IMR-90 (cell line): ENCODE measurements at regions not wholly inside any gene's neighbourhood (a gene's known extent, or its start where the extent isn't known, plus 50 kb on each side); places are given as distances from the start of the nearest gene placed in this dataset.

Experiments
- ATAC-seq: fragments of 200-7000 bp; cut with Tn5 transposase; 2 replicates; pipeline ENCODE4 v1.9.1; 2020; ENCODE audit warnings: low read depth, mild to moderate bottlenecking, moderate library complexity
- BruUV-seq: library from RNA; stranded (reverse); fragments of 400-500 nt; replicated peaks from 2 replicates; lab custom pipeline; 2021; lab: Mats Ljungman, UMichigan
- CTCF ChIA-PET: fragments of 300-600 bp; formaldehyde crosslinking; extraction: SDS; loops from one replicate; lab custom pipeline; 2021; ENCODE audit warnings: antibody characterized with exemption; lab: Yijun Ruan, JAX
- POLR2A ChIA-PET: fragments of 300-600 bp; sonication (Branson Sonifier 250); formaldehyde crosslinking; loops from one replicate; lab custom pipeline; 2022; ENCODE audit warnings: antibody characterized with exemption; ENCODE audit not compliant: unreplicated experiment; lab: Charles Lee
- DNase-seq: peaks from one replicate; pipeline ENCODE4 v3.0.0; 2013
- H2AFZ ChIP-seq: replicated peaks from 2 replicates; pipeline ENCODE3; 2013; ENCODE audit warnings: low read length, mild to moderate bottlenecking; ENCODE audit not compliant: poor library complexity
- H2AK5ac ChIP-seq: 2 replicates; pipeline ENCODE4 v1.6.1; 2013; ENCODE audit warnings: low read depth, low read length, inconsistent platforms
- H2AK9ac ChIP-seq: replicated peaks from 2 replicates; pipeline ENCODE3; 2013; ENCODE audit warnings: mild to moderate bottlenecking, low read depth, low read length, moderate library complexity; ENCODE audit not compliant: poor library complexity
- H2BK120ac ChIP-seq: 2 replicates; pipeline ENCODE4 v1.6.1; 2013; ENCODE audit warnings: low read depth, low read length, inconsistent platforms
- H2BK15ac ChIP-seq: 3 replicates; pipeline ENCODE4 v1.6.1; 2013; ENCODE audit warnings: low read depth, low read length, inconsistent platforms
- H2BK20ac ChIP-seq: 2 replicates; pipeline ENCODE4 v1.6.1; 2013; ENCODE audit warnings: low read depth, mild to moderate bottlenecking, inconsistent platforms, low read length, moderate library complexity
- H2BK5ac ChIP-seq: 2 replicates; pipeline ENCODE4 v1.6.1; 2013; ENCODE audit warnings: mild to moderate bottlenecking, low read depth, low read length, inconsistent platforms; ENCODE audit not compliant: poor library complexity, severe bottlenecking
- H3K14ac ChIP-seq: replicated peaks from 2 replicates; pipeline ENCODE4 v1.6.1; 2013; ENCODE audit warnings: low read depth, low read length, inconsistent platforms
- H3K18ac ChIP-seq: 2 replicates; pipeline ENCODE4 v1.6.1; 2013; ENCODE audit warnings: low read depth, low read length, control low read depth
- H3K23ac ChIP-seq: 2 replicates; pipeline ENCODE4 v1.6.1; 2013; ENCODE audit warnings: low read depth, low read length, inconsistent platforms
- H3K27ac ChIP-seq: 2 replicates; pipeline ENCODE4 v1.5.1; 2013; ENCODE audit warnings: mild to moderate bottlenecking, control low read depth, low read length; ENCODE audit not compliant: insufficient read depth
- H3K27me3 ChIP-seq: 2 replicates; pipeline ENCODE4 v1.6.1; 2013; ENCODE audit warnings: low read length; ENCODE audit not compliant: control insufficient read depth, insufficient read depth
- H3K36me3 ChIP-seq: 2 replicates; pipeline ENCODE4 v1.6.1; 2013; ENCODE audit warnings: low read length, mixed read lengths; ENCODE audit not compliant: control insufficient read depth, insufficient read depth
- H3K4ac ChIP-seq: 2 replicates; pipeline ENCODE4 v1.6.1; 2013; ENCODE audit warnings: low read depth, low read length, inconsistent platforms
- H3K4me1 ChIP-seq: 2 replicates; pipeline ENCODE4 v1.6.1; 2013; ENCODE audit warnings: low read length, mixed read lengths; ENCODE audit not compliant: control insufficient read depth, insufficient read depth
- H3K4me2 ChIP-seq: 2 replicates; pipeline ENCODE4 v1.6.1; 2013; ENCODE audit warnings: low read depth, mild to moderate bottlenecking, control low read depth, low read length, moderate library complexity
- H3K4me3 ChIP-seq: 2 replicates; pipeline ENCODE4 v1.5.1; 2013; ENCODE audit warnings: low read depth, mild to moderate bottlenecking, control low read depth, low read length, moderate library complexity; ENCODE audit not compliant: insufficient read depth
- H3K56ac ChIP-seq: 2 replicates; pipeline ENCODE4 v1.6.1; 2013; ENCODE audit warnings: low read length, inconsistent platforms; ENCODE audit not compliant: insufficient read depth; ENCODE audit errors: extremely low read depth
- H3K79me1 ChIP-seq, 2 experiments: 2 replicates each; pipeline ENCODE4 v1.6.1; 2013; ENCODE audit warnings: low read length in 2 of 2, inconsistent platforms in 1 of 2, low read depth in 1 of 2
- H3K9ac ChIP-seq: 2 replicates; pipeline ENCODE4 v1.6.1; 2013; ENCODE audit warnings: low read depth, low read length, control low read depth
- H3K9me1 ChIP-seq: 2 replicates; pipeline ENCODE4 v1.6.1; 2013; ENCODE audit warnings: low read length, inconsistent platforms; ENCODE audit not compliant: insufficient read depth
- H3K9me3 ChIP-seq: 2 replicates; pipeline ENCODE4 v1.6.1; 2013; ENCODE audit warnings: low read length; ENCODE audit not compliant: control insufficient read depth, insufficient read depth
- H4K20me1 ChIP-seq: 2 replicates; pipeline ENCODE4 v1.6.1; 2013; ENCODE audit warnings: low read length, inconsistent platforms; ENCODE audit not compliant: insufficient read depth
- H4K5ac ChIP-seq: 2 replicates; pipeline ENCODE4 v1.6.1; 2013; ENCODE audit warnings: mild to moderate bottlenecking, low read depth, low read length, control low read depth
- H4K8ac ChIP-seq, 2 experiments: 2 replicates each; pipeline ENCODE4 v1.6.1; 2013; ENCODE audit warnings: low read depth in 2 of 2, low read length in 2 of 2, control low read depth in 1 of 2, inconsistent platforms in 1 of 2
- H4K91ac ChIP-seq: 2 replicates; pipeline ENCODE4 v1.6.1; 2013; ENCODE audit warnings: low read depth, low read length, inconsistent platforms; ENCODE audit not compliant: insufficient read depth
- CHD1 ChIP-seq: IDR thresholded peaks from 2 replicates; pipeline ENCODE4 v1.6.1; 2012; ENCODE audit warnings: low read depth, low read length, improper control_type of control experiment
- MAZ ChIP-seq: IDR thresholded peaks from 2 replicates; pipeline ENCODE4 v1.6.1; 2012; ENCODE audit warnings: low read depth, mild to moderate bottlenecking, low read length, improper control_type of control experiment, moderate library complexity, borderline replicate concordance
- MXI1 ChIP-seq: IDR thresholded peaks from 2 replicates; pipeline ENCODE4 v1.6.1; 2012; ENCODE audit warnings: low read depth, mild to moderate bottlenecking, low read length, moderate library complexity, borderline replicate concordance
- NFE2L2 ChIP-seq: fragments of 150-350 bp; IDR thresholded peaks from 2 replicates; pipeline ENCODE4 v1.6.1; 2016; ENCODE audit warnings: low read depth, mild to moderate bottlenecking, low read length
- POLR2A ChIP-seq: IDR thresholded peaks from 2 replicates; pipeline ENCODE4 v1.6.1; 2012; ENCODE audit warnings: mild to moderate bottlenecking, low read depth, low read length
- RCOR1 ChIP-seq: IDR thresholded peaks from 2 replicates; pipeline ENCODE4 v1.6.1; 2012; ENCODE audit warnings: mild to moderate bottlenecking, low read length, improper control_type of control experiment; ENCODE audit not compliant: insufficient replicate concordance
- WGBS, 2 experiments: methylation state at CpG; one replicate each; pipeline versions ENCODE4 v1.1.5 to v1.1.7; 2013; ENCODE audit warnings: missing lambda C conversion rate in 2 of 2; ENCODE audit not compliant: insufficient read length in 1 of 2; ENCODE audit errors: extremely low coverage in 2 of 2; 5-methylcytosine and 5-hydroxymethylcytosine counted together
- dilution Hi-C: fragments of 300-500 bp; cut with HindIII; formaldehyde crosslinking; loops from one replicate; pipeline ENCODE4 v1.14.3; 2018; ENCODE audit warnings: low sequenced_read_pairs; ENCODE audit not compliant: unreplicated experiment
- in situ Hi-C: fragments of 300-500 bp; cut with MboI; formaldehyde crosslinking; loops from 3 replicates; pipeline ENCODE4 v1.14.3; 2019; ENCODE audit warnings: low sequenced_read_pairs, inconsistent platforms, mixed read lengths
- intact Hi-C: fragments of 100-400 bp; cut with micrococcal nuclease; formaldehyde crosslinking; loops from 2 replicates; pipeline ENCODE4 v1.10.0; 2022

DNA sequence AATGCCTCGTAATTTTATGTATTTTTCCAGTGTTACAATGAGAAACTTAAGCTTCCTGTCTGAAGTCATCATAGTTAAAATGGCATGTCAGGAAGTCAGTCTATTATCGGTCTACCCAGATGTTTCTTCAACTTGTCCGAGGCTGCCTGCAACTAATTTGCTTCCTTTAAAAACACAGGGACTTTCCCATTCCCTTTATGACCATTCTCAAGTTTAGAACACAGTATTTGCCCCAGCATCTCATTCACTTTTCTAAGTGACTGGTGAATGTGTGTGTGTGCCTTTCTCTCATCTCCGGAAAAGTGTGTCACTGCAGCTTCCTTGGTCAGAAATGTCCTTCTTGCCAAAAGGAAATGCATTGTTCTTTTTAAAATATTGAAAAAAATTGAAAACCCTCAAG lies 466.6 kb downstream of the RAP2B start:
- TF ChIP-seq MXI1 (no peak), MAZ (no peak), CHD1 (no peak), RCOR1 (no peak), POLR2A (no peak), NFE2L2 (no peak)
- Histone ChIP-seq H4K8ac (no peak overlapping the region), H4K5ac (no peak overlapping the region), H2BK15ac (no peak overlapping the region), H3K4ac (no peak overlapping the region), H3K4me3 (no peak overlapping the region), H2AK5ac (no peak overlapping the region), H3K27ac (no peak overlapping the region), H3K4me1 (no peaks in the 10 kb centered on the region), H3K79me1 (no peaks in the 10 kb centered on the region), H3K36me3 (no peaks in the 10 kb centered on the region), H3K18ac (no peak overlapping the region), H2BK120ac (no peak overlapping the region), H4K91ac (no peak overlapping the region), H3K9me1 (no peaks in the 10 kb centered on the region), H2AK9ac (no peak overlapping the region), H3K27me3 (peaks cover 2% of the 10 kb centered on the region; the same call in 1 of the 2 replicates), H3K9me3 (no peaks in the 10 kb centered on the region), H2AFZ (no peak overlapping the region), H3K14ac (no peak overlapping the region), H2BK5ac (no peak overlapping the region), H3K23ac (no peak overlapping the region), H3K9ac (no peak overlapping the region), H3K56ac (no peak overlapping the region), H3K4me2 (no peak overlapping the region), H4K20me1 (no peaks in the 10 kb centered on the region), H2BK20ac (no peak overlapping the region)
- ATAC-seq (no peak), DNase-seq (no peak)
- CTCF ChIA-PET, result no interaction called here
- in situ Hi-C loops (no loop called here), intact Hi-C loops (no loop called here), dilution Hi-C loops (no loop called here)
- WGBS, 2 experiments, result no CpG with 5 or more reads among the region's 4 CpGs
- BruUV-seq, result no TSS peak
- POLR2A ChIA-PET, result no interaction called here
